Transverse colon (tissue), 3 donors: ENCODE measurements at regions not wholly inside any gene's neighbourhood (a gene's known extent, or its start where the extent isn't known, plus 50 kb on each side); places are given as distances from the start of the nearest gene placed in this dataset.

Experiments
- CTCF ChIP-seq, 5 experiments: fragments of 200-600 bp in 3 of 5; fragments of 450-650 bp in 2 of 5; sonication (generic) in 3 of 5; IDR thresholded peaks; 1 replicate in 2 of 5; 2 replicates in 3 of 5; pipeline ENCODE4 v1.5.1; 2016 to 2017; ENCODE audit warnings: antibody characterized with exemption in 5 of 5, inconsistent platforms in 3 of 5, mild to moderate bottlenecking in 2 of 5, moderate library complexity in 1 of 5
- POLR2A ChIP-seq: fragments of 450-650 bp; IDR thresholded peaks from one replicate; pipeline ENCODE4 v1.6.1; 2016; ENCODE audit warnings: antibody characterized with exemption, mild to moderate bottlenecking, moderate library complexity

GRCh38 chr12:124149287-124149686 lies 145.6 kb upstream of the RFLNA start:
- TF ChIP-seq POLR2A (no peak), CTCF (IDR thresholded peaks at IDR 0.05) (no peak)
